Mesenteric fat pad (tissue), 1 donor: ENCODE measurements at regions not wholly inside any gene's neighbourhood (a gene's known extent, or its start where the extent isn't known, plus 50 kb on each side); places are given as distances from the start of the nearest gene placed in this dataset.
"Not testable (repeated sequence)": the region's sequence is repeated elsewhere in the genome, so short reads cannot be mapped to it uniquely, and the experiment has no call there.

Experiments used
- DNase-seq: peaks from one replicate; pipeline ENCODE4 v3.0.0-alpha.2; 2020; ENCODE audit warnings: low spot score
- donor health status: DM: yes; HTN: yes; CAD: no.

DNA sequence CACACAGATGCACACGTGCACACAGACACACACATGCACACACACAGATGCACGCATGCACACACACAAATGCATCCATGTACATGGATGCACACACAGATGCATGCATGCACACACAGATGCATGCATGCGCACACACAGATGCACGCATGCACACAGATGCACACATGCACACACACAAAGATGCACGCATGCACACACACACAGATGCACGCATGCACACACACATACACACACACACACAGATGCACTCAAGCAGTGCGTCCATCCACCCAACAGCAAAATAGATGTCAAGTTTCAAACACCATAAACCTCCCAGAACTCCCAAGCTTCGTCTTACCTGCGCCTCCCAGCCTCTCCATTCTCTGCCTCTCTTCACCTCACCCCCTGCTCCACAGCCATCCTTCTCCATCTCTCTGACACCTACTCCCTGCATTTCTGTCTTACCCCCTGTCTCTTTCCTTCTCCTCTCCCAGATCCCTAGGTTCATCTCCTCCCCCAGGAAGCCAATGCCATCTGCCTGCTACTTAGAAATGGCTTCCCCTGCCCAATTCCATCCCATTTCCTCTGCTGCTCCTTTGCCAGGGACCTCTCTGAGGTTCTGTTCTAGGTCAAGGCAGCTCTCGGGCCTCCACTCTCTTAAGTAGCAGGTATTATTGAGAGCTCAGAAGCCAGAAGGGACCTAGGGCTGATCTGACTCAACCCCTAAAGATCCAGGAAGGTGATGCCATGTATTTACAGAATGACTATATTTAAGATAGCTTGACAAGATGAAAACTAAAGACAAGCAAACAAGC, 297.2 kb downstream of the MED10 start:
- no peak for DNase-seq

DNA sequence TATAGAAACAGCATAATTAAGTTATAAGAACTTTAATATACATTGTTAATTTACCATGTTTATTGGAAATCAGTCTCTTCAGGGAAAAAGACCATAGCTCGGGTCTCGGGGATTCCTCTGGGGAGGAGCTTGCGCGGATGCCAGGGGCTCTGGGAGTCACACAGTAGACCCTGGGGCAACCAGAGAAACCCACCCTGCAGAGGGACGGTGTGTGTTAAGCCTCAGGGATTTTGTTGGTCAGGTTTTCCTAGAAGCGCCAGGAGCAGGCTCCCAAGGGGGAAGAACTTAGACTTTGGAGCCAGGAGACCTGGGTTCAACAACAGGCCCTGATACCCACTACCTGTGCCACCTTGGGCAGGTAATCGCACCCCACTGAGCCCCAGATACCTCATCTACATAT, 297.9 kb downstream of the MED10 start:
- no peak for DNase-seq

DNA sequence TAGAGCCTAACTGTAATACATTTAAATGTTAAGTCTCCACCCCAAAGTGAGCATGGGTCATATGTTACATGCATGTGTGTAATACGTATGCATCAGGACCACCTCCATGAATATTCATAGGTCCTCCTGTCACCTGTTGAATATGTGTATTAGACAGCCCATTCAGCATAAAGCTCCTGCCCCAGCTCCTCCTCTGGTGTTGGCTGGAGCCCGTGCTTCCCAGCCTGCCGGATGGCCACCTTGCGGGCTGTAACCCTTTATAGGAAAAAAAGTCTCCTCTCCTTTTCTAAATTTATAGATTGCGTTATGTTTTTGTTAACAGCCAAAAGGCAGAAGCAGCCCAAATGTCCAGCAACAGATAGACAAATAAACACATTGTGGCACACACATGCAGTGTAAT, 299.5 kb downstream of the MED10 start:
- no peak for DNase-seq

DNA sequence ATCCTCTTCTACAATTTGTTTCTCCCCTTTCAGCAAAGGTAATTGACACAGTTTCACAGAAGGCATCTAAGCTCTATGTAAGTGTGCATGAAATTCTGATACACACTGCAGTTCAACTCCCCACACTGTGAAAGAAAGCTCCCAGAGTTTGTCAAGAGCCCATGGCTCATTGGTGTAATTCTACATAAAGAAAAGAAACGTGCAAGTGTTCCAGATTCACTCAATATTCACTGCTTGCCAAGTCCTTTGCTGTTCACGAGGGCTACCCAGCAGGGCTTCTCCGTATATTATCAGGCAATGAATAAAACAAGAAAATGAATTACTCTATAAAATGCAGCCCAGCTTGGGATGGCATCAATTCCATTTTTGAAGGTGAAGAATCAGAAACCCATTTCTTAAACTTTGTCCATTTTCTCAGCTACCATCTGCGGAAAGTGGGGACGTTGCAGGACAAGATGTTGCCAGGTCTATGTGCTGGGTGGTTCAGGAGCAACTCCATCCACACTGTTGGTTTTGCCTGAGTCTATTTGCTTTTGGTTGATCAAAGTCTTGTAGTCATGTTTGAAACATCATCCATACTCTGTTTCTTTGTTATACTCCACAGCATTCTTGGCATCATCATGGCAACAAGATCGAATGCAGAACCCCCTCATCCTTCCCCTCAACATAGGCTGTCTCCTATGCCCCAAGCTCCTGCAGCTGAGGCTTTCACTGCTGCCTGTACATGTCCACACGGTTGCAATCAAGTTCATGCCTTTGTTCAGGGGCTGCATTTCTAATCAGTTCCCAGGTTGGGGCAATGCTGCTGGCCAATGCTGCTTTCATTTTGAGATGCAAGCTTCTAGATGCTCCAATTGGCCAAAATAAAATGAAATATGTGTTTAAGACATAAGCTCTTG, 301.8 kb downstream of the MED10 start:
- no peak for DNase-seq

DNA sequence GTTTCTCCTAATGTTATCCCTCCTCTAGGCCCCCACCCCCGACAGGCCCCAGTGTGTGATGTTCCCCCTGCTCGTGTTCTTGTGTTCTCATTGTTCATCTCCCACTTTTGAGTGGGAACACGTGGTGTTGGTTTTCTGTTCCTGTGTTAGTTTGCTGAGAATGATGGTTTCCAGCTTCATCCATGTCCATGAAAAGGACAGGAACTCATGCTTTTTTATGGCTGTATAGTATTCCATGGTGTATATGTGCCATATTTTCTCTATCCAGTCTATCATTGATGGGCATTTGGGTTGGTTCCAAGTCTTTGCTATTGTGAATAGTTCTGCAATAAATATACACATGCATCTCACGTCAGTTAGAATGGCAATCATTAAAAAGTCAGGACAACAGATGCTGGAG, 305.9 kb downstream of the MED10 start:
- not testable (repeated sequence) for DNase-seq

DNA sequence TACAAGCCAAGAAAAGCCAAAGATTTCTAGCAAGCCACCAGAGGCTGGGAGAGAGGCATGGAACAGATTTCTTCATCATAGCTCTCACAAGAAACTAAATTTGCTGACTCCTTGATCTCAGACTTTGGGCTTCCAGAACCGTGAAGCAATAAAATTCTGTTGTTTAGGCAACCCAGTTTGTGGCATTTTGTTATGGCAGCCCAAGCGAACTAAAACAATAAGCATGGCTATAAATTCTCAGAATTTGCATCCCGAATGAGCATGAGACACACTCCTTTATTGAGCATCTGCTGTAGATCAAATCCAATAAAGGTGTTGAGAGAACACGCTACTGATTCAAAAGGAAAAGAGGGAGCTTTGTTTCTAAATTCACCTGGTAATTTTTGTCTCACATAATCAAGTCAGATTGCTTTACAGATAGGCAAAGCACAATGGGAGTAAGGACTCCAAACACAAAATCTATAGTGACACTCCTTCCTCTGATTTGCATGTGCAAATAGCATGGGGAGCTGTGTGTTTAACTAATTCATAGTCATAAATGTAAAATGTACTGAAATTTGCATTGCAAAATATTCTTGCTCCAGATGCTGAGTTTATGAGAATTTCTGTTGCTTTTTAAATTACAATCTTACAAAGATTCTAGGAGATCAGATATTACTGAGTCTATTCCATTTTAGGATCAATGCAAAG, 308.7 kb downstream of the MED10 start:
- no peak for DNase-seq

DNA sequence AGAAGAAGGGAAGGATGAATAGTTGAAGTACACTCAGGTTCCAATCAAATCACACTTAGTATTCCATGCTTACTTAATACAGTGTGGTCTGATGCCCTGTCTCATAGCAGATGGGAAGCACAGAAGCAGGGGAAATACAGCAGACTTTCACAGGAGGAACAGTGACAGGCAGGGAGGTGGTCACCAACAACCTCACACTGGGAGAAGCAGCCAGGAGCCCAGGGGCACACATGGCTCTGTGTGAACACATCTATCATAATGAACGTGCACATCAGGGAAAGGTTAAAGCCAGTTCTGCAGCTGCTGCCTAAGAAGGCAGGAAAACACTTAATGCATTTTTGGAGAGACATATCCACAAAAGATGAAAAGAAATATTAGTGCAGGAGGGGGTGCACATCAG, 312.3 kb downstream of the MED10 start:
- DNase-seq, result no peak

DNA sequence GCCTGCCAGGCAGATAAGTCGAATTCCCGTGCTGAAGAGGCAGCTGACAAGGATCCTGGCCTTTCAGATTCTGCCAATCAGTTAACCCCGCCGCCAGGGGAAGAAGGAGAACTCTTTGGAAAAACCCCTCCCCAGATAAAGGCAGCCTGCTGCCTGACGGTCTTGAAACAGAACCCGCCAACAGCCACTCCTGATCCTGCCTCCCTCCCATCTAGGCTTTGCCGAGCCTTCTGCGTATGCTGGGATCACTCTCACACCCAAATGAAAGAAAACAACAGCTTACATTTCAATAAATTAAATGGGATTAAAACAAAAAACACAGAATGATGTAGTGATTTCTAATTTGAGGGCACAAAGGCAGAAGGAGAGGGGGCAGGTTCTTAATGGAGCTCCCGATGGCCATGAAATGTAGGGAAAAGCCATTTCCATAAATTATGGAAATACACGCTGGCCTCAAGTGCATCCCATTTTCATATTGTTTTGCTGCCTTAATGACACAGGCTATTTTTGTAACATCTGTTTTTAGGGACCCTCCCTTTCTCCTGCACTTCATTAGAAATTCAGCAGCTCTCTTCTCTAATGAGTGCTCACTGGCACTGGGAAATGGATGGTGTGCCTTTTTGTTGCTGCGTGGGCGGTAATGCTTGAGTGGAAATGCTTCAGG, 319.1 kb downstream of the MED10 start:
- no peak for DNase-seq

DNA sequence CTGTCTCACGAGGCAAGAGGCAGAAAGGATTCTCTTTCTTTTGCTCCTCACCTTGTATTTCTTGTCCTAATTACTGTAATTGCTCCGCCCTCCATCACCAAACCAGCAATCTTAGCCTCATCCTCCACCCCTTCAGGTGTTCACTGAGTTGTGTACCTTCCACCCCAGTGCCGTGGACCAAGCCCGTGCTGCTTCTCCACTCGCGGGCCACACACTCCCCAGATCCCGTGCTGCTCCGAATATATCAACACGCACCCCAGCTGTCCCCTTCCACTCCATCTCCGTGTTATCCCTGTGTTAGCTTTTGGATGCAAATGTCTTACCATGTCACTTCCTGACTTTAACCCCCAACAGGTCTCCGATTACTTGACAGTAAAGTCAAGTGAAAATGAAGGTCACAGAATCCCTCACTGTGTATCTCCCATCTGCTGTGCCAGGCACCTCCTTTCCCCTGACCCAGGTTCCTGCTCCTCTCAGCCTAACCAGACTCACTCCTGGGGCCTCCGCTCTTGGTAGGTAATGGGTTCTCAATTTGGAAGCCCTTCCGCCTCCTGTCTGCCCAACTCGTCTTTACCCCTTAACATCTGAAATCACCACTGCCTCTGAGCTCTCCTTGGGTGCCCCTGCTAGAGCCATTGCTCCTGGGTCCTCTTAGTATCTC, 320.2 kb downstream of the MED10 start:
- DNase-seq, result no peak

DNA sequence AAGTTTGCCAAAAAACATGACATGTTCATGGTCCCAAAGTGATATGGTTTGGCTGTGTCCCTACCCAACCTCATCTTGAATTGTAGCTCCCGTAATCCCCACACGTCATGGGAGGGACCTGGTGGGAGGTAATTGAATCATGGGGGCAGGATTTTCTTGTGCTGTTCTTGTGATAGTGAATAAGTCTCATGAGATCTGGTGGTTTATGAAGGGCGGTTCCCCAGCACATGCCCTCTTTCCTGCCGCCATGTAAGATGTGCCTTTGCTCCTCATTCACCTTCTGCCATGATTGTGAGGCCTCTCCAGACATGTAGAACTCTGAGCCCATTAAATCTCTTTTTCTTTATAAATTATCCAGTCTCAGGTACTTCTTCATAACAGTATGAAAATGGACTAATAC, 322.1 kb downstream of the MED10 start:
- no peak for DNase-seq

DNA sequence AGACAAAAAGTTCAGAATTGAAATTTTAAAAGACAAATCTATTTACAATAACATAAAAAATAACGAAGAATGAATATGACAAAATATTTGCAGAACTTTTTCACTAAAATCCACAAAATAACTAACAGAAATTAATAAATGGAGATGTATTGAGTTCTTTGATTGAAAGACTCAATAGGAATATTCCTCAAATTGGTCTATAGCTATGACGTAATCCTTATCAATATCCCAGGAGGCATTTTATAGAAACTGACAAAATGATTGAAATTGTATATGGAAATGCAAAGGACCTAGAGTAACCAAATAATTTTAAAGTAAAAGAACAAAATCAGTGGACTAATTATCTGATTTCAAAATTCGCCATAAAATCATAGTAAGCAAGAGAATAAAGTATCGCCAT, 328.7 kb downstream of the MED10 start:
- DNase-seq, result no peak

DNA sequence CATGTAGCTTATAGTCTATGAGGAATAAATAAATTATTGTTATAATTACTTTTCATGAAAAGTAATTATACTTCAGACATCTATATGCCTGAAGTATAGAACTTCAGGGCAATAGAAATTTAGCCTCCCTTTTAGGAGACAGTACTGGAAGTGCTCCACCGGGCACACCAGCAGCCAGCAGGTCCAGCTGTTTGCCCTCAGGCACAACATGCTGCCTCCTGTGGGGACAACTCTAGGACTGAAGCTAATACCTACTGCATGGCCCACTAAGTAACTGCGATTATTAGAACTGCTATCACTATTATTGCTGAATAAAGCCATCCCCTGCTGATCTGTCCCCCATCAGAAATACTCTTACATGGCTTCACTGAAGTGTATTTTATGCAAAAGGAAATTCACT, 329.6 kb downstream of the MED10 start:
- no peak for DNase-seq

DNA sequence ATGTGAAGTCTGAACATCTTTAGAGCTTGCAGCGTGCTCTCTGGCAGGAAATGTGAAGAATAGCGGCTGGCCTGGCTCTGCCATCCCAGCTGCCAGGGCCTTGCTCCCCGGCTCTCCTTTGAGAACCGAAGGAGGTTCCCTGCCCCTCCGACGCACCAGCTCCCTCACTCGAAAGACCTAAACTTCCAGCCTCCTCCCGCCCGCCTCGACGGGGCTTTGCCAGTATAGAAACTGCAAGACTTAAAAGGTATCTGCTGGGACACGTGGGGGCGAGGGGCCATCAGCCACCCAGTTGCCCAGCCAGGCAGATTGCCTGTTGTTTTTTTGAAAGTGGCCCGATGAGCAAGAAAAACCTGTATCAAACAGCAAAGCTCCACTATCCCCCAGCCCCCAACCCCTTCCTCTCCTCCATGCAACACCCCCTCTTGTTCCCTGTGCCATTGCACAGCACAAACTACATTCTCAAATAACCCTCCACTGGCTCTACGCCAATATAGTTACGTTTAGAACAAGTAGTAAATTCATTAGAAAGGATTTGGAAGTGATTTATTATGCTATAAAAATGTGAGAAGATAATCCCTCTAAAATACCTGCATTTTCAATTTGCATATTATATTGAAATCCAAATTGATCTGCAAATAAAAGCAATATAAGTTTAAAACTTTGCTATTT, 331.9 kb downstream of the MED10 start:
- no peak for DNase-seq

DNA sequence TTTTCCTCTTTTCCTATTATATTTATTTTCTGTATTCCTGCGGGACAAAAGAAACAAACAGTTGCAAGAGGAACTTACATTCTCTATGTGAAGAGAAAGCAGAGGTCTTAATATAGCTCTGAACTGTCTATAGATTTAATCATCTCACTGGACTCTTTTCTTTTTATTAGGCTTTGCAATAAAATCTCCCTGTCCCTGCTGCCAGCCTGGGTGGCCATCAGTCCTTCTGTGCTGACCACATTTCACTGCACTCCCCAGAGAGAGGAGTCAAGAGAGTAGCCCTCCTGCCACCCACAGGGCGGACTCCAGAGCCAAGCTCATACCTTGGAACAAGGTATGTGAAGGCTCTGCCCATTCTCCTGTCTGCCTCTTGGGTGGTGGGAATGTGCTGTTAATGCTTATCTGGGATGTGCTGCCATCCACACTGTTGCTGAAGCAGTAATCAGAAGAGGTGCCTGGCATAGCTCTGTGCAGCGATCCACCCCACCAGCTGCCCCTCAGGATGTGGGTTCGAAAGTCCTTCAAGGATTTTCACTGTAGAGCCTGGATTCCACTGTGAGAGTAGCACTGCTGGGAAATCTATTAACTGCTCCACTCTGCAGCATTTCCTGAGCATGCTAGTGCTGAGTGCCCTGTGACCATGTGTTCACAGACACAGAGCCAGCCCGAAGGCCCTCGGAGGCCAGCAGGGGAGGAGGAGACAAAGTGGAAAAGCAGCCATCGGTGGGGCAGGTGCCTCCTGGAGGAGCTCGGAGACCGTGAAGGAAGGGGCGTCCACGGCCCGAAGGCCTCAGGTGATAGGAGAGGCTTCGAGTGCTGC, 334.6 kb downstream of the MED10 start:
- DNase-seq, result no peak

DNA sequence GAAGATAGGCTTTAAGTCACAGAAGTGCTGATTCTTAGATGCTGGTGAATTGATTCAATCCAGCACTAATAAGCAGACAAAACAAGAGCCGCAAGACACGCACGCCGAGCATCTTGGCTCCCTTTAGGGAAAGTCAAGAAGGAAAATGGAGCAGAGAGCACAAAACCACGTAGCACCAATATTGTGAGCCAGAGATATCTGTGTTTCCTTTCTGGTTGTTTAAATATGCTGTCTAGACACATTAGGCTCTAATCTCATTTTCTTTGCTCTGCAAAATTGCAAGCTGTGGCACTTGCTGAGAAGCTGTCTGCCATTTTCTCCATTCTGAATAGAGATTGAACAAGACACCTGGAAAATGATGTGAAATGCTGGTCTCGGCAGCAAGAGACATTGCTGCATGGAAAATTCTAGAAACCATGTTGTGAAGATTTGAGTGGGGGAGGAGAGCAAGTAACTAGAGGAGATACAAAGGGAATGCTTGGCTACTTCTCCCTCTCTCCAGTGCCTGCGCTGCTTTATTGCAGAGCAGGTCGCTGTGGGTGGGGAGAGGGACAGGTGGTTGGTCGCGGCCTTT, 336.3 kb downstream of the MED10 start:
- DNase-seq, result no peak

DNA sequence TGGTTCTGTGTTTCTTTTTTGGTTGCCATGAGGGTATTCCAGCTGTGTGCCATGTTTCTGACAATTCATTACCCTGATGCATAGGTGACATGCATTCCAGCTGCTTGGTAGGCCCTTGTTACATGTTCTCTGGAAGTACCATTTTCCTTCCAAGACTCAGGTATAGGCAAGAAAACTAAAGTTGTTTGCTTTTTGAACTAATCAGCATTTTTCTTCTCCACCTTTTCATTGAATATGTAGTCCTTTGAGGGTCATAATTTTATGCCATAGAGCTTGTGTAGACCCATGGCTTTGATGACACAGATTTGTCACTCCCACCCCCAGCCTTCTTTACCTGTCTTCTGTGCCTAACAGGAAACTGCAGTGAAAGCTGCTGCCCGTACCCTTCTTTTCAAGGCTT, 339.2 kb downstream of the MED10 start:
- DNase-seq, result no peak

DNA sequence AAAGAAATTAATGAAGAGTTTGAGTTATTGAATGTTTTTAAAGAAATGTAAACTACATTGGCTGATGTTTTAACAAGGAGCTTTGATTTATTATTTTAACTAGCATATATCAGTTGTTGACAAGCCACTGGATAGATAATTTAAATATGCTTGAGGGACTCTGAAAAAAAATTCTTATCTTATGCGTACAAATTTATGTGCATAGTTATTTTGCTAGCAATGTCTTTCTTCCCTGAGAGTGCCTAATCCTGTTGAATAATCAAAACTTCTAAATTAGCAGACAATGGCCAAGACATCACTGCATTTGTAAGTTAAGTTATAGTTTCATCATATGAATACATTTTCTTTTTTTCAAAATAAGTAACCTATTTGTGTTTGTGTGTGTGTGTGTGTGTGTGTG, 342.3 kb downstream of the MED10 start:
- DNase-seq, result no peak

DNA sequence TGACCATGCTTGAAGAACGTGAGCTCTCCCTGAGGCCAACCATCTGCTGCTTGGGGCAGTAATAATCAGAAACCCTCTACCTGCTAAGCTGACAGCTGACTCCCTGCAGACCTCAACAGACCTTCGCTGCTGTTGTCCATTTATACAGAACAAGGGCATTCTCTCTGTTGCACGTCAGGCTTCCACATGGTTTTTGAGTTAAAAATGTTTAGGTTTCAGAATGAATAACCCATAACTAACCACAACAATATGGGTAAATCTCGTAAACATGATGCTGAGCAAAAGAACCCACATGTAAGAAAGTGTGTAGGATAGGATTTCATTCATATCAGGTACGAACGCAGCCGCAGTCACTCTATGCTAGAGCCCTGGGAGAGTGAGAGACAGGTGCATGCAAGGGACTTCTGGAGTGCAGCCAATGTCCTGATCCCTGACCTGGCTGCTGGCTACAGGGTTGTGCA, 348.5 kb downstream of the MED10 start:
- no peak for DNase-seq
